ENCODE measurements at regions not wholly inside any gene's neighbourhood (a gene's known extent, or its start where the extent isn't known, plus 50 kb on each side); places are given as distances from the start of the nearest gene placed in this dataset.
A peak's percentile ranks its signal among the peaks of the same experiment; 100 is the strongest.

DNA sequence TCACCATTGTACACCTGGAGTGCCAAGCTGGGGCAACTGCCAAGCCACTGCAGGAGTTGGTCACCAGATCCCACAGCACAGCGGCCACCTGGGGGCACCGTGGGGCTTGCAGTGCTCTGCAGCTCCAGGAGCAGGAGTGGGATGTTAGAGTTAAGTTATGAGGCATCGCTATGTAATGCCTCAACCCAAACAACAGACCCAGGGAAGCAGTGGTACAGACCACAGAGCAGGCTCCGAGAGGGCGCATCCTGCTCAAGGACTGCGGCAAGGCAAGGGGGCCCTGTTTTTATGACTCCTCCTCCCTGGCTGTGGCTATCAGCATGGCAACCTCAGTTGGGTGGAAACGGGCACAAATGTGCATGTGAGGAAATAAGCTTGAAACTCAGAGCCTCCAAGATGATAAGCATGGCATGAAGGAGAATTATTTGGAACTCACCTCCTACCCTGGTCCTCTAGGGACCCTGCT lies 63.1 kb downstream of the ARL6IP4 start:
- peak overlapping the region in 9 of 10 donors; percentile 13 to 69 (median 56) for H3K4me3 Mint-ChIP-seq
- Histone ChIP-seq H3K36me3 (ENCODE audit: control insufficient read depth in 2 of 3, insufficient read depth in 3 of 3, low read length in 3 of 3) (no peaks in the 10 kb centered on the region), H3K27me3 (ENCODE audit: control insufficient read depth in 2 of 2, insufficient read depth in 2 of 2, low read length in 2 of 2) (no peaks in the 10 kb centered on the region), H3K4me3 (ENCODE audit: low read length) (no peak overlapping the region), H3K27ac (ENCODE audit: low read depth, low read length) (peak overlapping the region; percentile 38), H3K4me1 (ENCODE audit: control insufficient read depth in 2 of 2, insufficient read depth in 2 of 2, low read length in 2 of 2) (peaks cover 10 to 17% of the 10 kb centered on the region in 2 donors), H3K9me3 (ENCODE audit: control insufficient read depth in 2 of 3, low read length in 3 of 3) (no peaks in the 10 kb centered on the region)
- no peaks in the 10 kb centered on the region for H3K36me3 Mint-ChIP-seq
- H3K27ac Mint-ChIP-seq, result peak overlapping the region; percentile 40 to 95 (median 84)
- DNase-seq (peak; percentile 36 to 83 (median 71)), ATAC-seq (peak; percentile 92)
- CTCF ChIA-PET, result interaction anchor here (0.6 to 5.9 kb wide), 22 partner anchors 8 to 207 kb away, joined by 3 to 75 read pairs (median 4); partner anchors contain the start of gene PITPNM2
- POLR2A ChIA-PET, result interaction anchor here (0.6 to 5.3 kb wide), 14 partner anchors 11 to 758 kb away, joined by 3 to 33 read pairs (median 4); partner anchors contain the start of genes MPHOSPH9, MTRFR and OGFOD2
- H3K9me3 Mint-ChIP-seq, result no peaks in the 10 kb centered on the region
- no peaks in the 10 kb centered on the region for H3K27me3 Mint-ChIP-seq
- intact Hi-C loops (cut with micrococcal nuclease), result loop anchor here (1.0 to 2.0 kb wide), 8 partner anchors 15 to 539 kb away; partner anchors contain the start of genes PITPNM2 (in 2 of the 2) and SBNO1 (in 1 of the 2)
- H3K4me1 Mint-ChIP-seq, result peaks cover 27 to 65% (median 52%) of the 10 kb centered on the region in 7 donors

DNA sequence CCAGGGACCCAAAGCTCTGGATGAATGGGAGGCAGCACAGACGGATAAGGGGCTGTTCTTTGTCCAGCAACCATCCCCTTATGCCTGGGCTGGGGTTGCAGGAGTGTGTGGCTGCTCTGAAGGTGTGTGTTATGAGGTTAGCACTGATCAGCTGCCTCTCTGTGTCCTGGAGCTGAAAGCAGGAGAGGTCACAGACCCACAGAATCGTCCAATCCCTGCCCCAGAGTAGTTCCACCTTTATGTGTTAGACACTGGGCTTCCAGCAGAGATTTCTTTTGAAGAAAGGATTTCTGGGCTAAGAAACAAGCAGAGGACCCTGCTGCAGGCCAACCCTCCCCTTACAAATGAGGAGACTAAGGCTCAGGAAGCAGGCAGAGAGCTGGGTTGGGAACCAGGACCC lies 62.4 kb downstream of the ARL6IP4 start:
- H3K4me1 ChIP-seq (ENCODE audit: control insufficient read depth in 2 of 2, insufficient read depth in 2 of 2, low read length in 2 of 2), result peaks cover 10 to 17% of the 10 kb centered on the region in 2 donors
- intact Hi-C loops (cut with micrococcal nuclease), result loop anchor here (1.0 to 2.0 kb wide), 7 partner anchors 32 to 539 kb away; partner anchors contain the start of genes PITPNM2 (in 2 of the 2) and SBNO1 (in 1 of the 2)
- no peak overlapping the region for H3K4me3 ChIP-seq (ENCODE audit: low read length)
- Mint-ChIP-seq H3K27me3 (no peaks in the 10 kb centered on the region), H3K4me3 (peak overlapping the region in 1 of 10 donors; percentile 41), H3K9me3 (no peaks in the 10 kb centered on the region), H3K27ac (peak overlapping the region in 8 of 9 donors; percentile 40 to 95 (median 82)), H3K36me3 (no peaks in the 10 kb centered on the region), H3K4me1 (peaks cover 24 to 63% (median 49%) of the 10 kb centered on the region in 7 donors)
- no peak for DNase-seq
- POLR2A ChIA-PET, result interaction anchor here (0.6 to 5.3 kb wide), 10 partner anchors 10 to 757 kb away, joined by 3 to 33 read pairs (median 4); partner anchors contain the start of genes MPHOSPH9 and MTRFR
- H3K27ac ChIP-seq (ENCODE audit: low read depth, low read length), result peak overlapping the region; percentile 33
- H3K27me3 ChIP-seq (ENCODE audit: control insufficient read depth in 2 of 2, insufficient read depth in 2 of 2, low read length in 2 of 2), result no peaks in the 10 kb centered on the region
- no peak for ATAC-seq
- CTCF ChIA-PET, result interaction anchor here (0.6 to 5.9 kb wide), 16 partner anchors 16 to 207 kb away, joined by 3 to 75 read pairs (median 4); partner anchors contain the start of gene PITPNM2
- H3K9me3 ChIP-seq (ENCODE audit: control insufficient read depth in 2 of 3, low read length in 3 of 3), result no peaks in the 10 kb centered on the region
- no peaks in the 10 kb centered on the region for H3K36me3 ChIP-seq (ENCODE audit: control insufficient read depth in 2 of 3, insufficient read depth in 3 of 3, low read length in 3 of 3)

DNA sequence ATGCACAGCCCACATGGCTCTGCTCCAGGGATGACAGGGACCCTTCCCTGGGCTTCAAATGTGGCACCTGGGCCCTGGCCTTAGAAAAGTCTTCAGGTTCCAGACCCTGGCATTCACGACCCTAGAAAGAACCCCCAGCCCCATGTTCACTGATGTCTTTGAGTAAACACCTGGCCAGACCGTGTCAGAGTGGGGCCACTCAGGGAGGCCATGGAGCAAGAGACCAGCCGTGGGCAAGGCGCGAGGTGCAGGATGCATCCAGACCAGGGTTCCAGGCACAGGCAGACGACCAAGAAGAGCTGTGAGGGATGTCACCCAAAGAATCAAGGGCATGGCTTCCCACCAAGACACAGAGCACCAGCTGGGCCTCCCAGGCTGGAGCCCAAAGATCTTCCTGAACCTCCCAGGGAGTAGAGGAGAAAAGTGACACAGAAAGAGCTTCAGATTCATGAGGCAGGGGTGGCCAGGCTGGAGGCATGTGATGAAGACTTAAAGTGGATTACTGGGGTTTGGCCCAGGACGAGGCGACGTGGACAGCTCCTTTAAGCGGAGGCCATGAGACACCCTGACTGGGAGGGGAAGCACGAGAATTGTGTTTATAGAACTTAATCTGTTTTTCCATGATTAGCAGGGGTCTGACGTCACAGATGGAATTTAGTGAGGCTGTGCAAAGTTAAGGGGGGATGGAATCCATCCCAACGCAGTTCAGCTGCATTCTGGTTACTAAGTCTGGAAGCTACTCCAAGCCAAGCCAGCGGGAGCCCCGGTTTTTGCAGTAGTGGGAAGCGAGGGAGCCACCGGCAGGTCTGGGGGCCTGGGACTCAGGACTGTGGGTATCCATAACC lies 61.6 kb downstream of the ARL6IP4 start:
- Histone ChIP-seq H3K9me3 (ENCODE audit: control insufficient read depth in 2 of 3, low read length in 3 of 3) (no peaks in the 10 kb centered on the region), H3K27ac (ENCODE audit: low read depth, low read length) (no peak overlapping the region), H3K4me1 (ENCODE audit: control insufficient read depth in 2 of 2, insufficient read depth in 2 of 2, low read length in 2 of 2) (peaks cover 10 to 17% of the 10 kb centered on the region in 2 donors), H3K27me3 (ENCODE audit: control insufficient read depth in 2 of 2, insufficient read depth in 2 of 2, low read length in 2 of 2) (no peaks in the 10 kb centered on the region), H3K4me3 (ENCODE audit: low read length) (no peak overlapping the region), H3K36me3 (ENCODE audit: control insufficient read depth in 2 of 3, insufficient read depth in 3 of 3, low read length in 3 of 3) (no peaks in the 10 kb centered on the region)
- ATAC-seq (no peak), DNase-seq (no peak)
- Mint-ChIP-seq H3K9me3 (no peaks in the 10 kb centered on the region), H3K4me3 (peak overlapping the region in 1 of 10 donors; percentile 55), H3K36me3 (no peaks in the 10 kb centered on the region), H3K27me3 (no peaks in the 10 kb centered on the region), H3K4me1 (peaks cover 21 to 63% (median 47%) of the 10 kb centered on the region in 7 donors), H3K27ac (peak overlapping the region in 7 of 9 donors; percentile 3 to 92 (median 46))
- intact Hi-C loops (cut with micrococcal nuclease), result loop anchor here (2.0 kb wide), 3 partner anchors 73 to 323 kb away; partner anchors contain the start of genes PITPNM2 (in 1 of the 2) and SBNO1 (in 1 of the 2)
- POLR2A ChIA-PET, result interaction anchor here (1.1 to 5.3 kb wide), 5 partner anchors 24 to 195 kb away, joined by 3 to 33 read pairs (median 19); partner anchors contain the start of genes MPHOSPH9 and MTRFR
- CTCF ChIA-PET, result interaction anchor here (1.0 to 5.9 kb wide), 9 partner anchors 15 to 197 kb away, joined by 3 to 75 read pairs (median 10); partner anchors contain the start of gene PITPNM2

DNA sequence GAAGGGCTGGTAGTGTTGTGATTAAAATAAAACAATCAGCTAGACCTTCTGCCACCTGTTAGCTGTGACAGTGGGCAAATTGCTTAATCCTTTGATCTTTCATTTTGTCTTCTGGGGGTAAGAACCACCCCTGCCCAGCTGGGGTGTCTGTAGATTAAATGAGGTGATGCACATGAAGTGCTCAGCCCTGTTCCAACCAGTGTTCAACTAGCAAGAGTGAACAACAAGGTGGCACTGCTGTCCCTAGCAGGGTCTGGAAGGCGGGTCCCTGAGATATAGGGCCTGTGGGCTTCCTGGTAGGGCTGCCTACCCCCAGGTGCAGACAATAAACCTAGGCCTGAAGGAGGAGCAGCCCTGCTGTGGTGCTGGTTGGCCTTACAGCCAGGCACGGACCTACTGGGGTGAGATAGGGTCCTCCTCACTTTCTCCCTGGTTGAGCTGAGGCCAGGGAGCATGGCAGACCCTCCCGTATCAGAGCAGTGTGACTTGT lies 60.6 kb downstream of the ARL6IP4 start:
- H3K27ac ChIP-seq (ENCODE audit: low read depth, low read length), result no peak overlapping the region
- no peak overlapping the region for H3K4me3 ChIP-seq (ENCODE audit: low read length)
- no peak for DNase-seq
- no peaks in the 10 kb centered on the region for H3K9me3 ChIP-seq (ENCODE audit: control insufficient read depth in 2 of 3, low read length in 3 of 3)
- intact Hi-C loops (cut with micrococcal nuclease), result no loop called here
- H3K4me1 ChIP-seq (ENCODE audit: control insufficient read depth in 2 of 2, insufficient read depth in 2 of 2, low read length in 2 of 2), result peaks cover 10 to 17% of the 10 kb centered on the region in 2 donors
- no peaks in the 10 kb centered on the region for H3K9me3 Mint-ChIP-seq
- H3K27me3 Mint-ChIP-seq, result no peaks in the 10 kb centered on the region
- CTCF ChIA-PET, result interaction anchor here (1.2 to 3.4 kb wide), 2 partner anchors 75 to 197 kb away, joined by 4 to 15 read pairs; no protein-coding TSS in a partner anchor
- H3K4me1 Mint-ChIP-seq, result peaks cover 21 to 62% (median 45%) of the 10 kb centered on the region in 7 donors
- H3K36me3 Mint-ChIP-seq, result no peaks in the 10 kb centered on the region
- POLR2A ChIA-PET, result no interaction called here
- H3K36me3 ChIP-seq (ENCODE audit: control insufficient read depth in 2 of 3, insufficient read depth in 3 of 3, low read length in 3 of 3), result no peaks in the 10 kb centered on the region
- no peaks in the 10 kb centered on the region for H3K27me3 ChIP-seq (ENCODE audit: control insufficient read depth in 2 of 2, insufficient read depth in 2 of 2, low read length in 2 of 2)
- no peak for ATAC-seq
- H3K27ac Mint-ChIP-seq, result peak overlapping the region in 4 of 9 donors; percentile 33 to 72 (median 46)
- no peak overlapping the region for H3K4me3 Mint-ChIP-seq

- Mint-ChIP-seq H3K4me1 (peaks cover 20 to 64% (median 39%) of the 10 kb centered on the region in 7 donors), H3K4me3 (no peak overlapping the region), H3K9me3 (no peaks in the 10 kb centered on the region), H3K27me3 (no peaks in the 10 kb centered on the region), H3K36me3 (no peaks in the 10 kb centered on the region), H3K27ac (peak overlapping the region in 1 of 9 donors; percentile 31)
- no peak for ATAC-seq
- ChIA-PET POLR2A (interaction anchor here (0.5 to 1.3 kb wide), 3 partner anchors 105 to 320 kb away, joined by 3 read pairs; no protein-coding TSS in a partner anchor), CTCF (interaction anchor here (1.2 kb wide), 1 partner anchor 198 kb away, joined by 4 read pairs; no protein-coding TSS in a partner anchor)
- H3K9me3 ChIP-seq (ENCODE audit: control insufficient read depth in 2 of 3, low read length in 3 of 3), result no peaks in the 10 kb centered on the region
- H3K27ac ChIP-seq (ENCODE audit: low read depth, low read length), result no peak overlapping the region
- DNase-seq, result no peak
- no peaks in the 10 kb centered on the region for H3K36me3 ChIP-seq (ENCODE audit: control insufficient read depth in 2 of 3, insufficient read depth in 3 of 3, low read length in 3 of 3)
- intact Hi-C loops (cut with micrococcal nuclease), result no loop called here
- H3K4me3 ChIP-seq (ENCODE audit: low read length), result no peak overlapping the region
- no peaks in the 10 kb centered on the region for H3K27me3 ChIP-seq (ENCODE audit: control insufficient read depth in 2 of 2, insufficient read depth in 2 of 2, low read length in 2 of 2)
- peaks cover 10 to 19% of the 10 kb centered on the region in 2 donors for H3K4me1 ChIP-seq (ENCODE audit: control insufficient read depth in 2 of 2, insufficient read depth in 2 of 2, low read length in 2 of 2)
These were observed 59.6 kb downstream of the ARL6IP4 start for GRCh38 chr12:123040106-123040505.

DNA sequence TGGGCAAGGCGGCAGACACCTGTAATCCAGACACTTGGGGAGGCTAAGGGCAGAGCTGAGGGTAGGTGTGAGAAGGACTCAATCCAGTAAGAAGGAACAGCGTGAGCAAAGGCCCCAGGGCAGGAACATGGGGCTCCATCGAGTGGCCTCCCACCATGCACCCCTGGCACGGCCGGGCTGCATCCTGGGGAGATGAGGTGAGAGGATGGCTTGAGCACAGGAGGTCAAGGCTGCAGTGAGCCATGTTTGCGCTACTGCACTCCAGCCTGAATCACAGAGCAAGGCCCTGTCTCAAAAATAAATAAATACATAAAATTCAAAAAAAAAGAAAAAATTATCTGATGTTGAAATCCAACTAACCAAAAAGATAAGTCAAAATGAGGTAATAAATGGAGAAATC lies 58.5 kb downstream of the ARL6IP4 start:
- H3K27me3 ChIP-seq (ENCODE audit: control insufficient read depth in 2 of 2, insufficient read depth in 2 of 2, low read length in 2 of 2), result no peaks in the 10 kb centered on the region
- H3K36me3 ChIP-seq (ENCODE audit: control insufficient read depth in 2 of 3, insufficient read depth in 3 of 3, low read length in 3 of 3), result no peaks in the 10 kb centered on the region
- ChIA-PET POLR2A (no interaction called here), CTCF (interaction anchor here (0.5 kb wide), 1 partner anchor 42 kb away, joined by 3 read pairs; no protein-coding TSS in a partner anchor)
- Mint-ChIP-seq H3K9me3 (no peaks in the 10 kb centered on the region), H3K27ac (peak overlapping the region in 2 of 9 donors; percentile 21 to 32), H3K36me3 (peaks cover 0 to under 1% (median 0%) of the 10 kb centered on the region in 5 donors), H3K4me3 (peak overlapping the region in 1 of 10 donors; percentile 7), H3K27me3 (no peaks in the 10 kb centered on the region), H3K4me1 (peaks cover 17 to 64% (median 39%) of the 10 kb centered on the region in 7 donors)
- peaks cover 8 to 23% of the 10 kb centered on the region in 2 donors for H3K4me1 ChIP-seq (ENCODE audit: control insufficient read depth in 2 of 2, insufficient read depth in 2 of 2, low read length in 2 of 2)
- no peaks in the 10 kb centered on the region for H3K9me3 ChIP-seq (ENCODE audit: control insufficient read depth in 2 of 3, low read length in 3 of 3)
- intact Hi-C loops (cut with micrococcal nuclease), result no loop called here
- H3K4me3 ChIP-seq (ENCODE audit: low read length), result no peak overlapping the region
- H3K27ac ChIP-seq (ENCODE audit: low read depth, low read length), result no peak overlapping the region
- no peak for ATAC-seq
- DNase-seq, result no peak

Measured in naive thymus-derived CD4-positive, alpha-beta T cell (primary cell).